Astrocyte (in vitro differentiated cells and primary cell): ENCODE measurements at regions not wholly inside any gene's neighbourhood (a gene's known extent, or its start where the extent isn't known, plus 50 kb on each side); places are given as distances from the start of the nearest gene placed in this dataset.

Experiments
- DNase-seq: peaks from one replicate; pipeline ENCODE4 v3.0.0-alpha.2; 2010; ENCODE audit warnings: low read depth
- FAIRE-seq: peaks from 2 replicates; lab custom pipeline; 2011; peaks lifted over from hg19 to GRCh38; lab: Jason Lieb, UNC
- H2AFZ ChIP-seq: 2 replicates; pipeline ENCODE4 v1.6.0; 2012; ENCODE audit warnings: low read depth, low read length, inconsistent platforms
- H3K27ac ChIP-seq: 2 replicates; pipeline ENCODE4 v1.5.1; 2011; ENCODE audit warnings: low read depth, low read length, inconsistent platforms
- H3K27me3 ChIP-seq: 2 replicates; pipeline ENCODE4 v1.6.0; 2011; ENCODE audit warnings: low read length, inconsistent platforms; ENCODE audit not compliant: insufficient read depth
- H3K36me3 ChIP-seq: 2 replicates; pipeline ENCODE4 v1.5.1; 2011; ENCODE audit warnings: low read length, inconsistent platforms; ENCODE audit not compliant: insufficient read depth
- H3K4me1 ChIP-seq: 2 replicates; pipeline ENCODE4 v1.5.1; 2011; ENCODE audit warnings: low read length, inconsistent platforms; ENCODE audit not compliant: insufficient read depth
- H3K4me2 ChIP-seq: 2 replicates; pipeline ENCODE4 v1.6.0; 2012; ENCODE audit warnings: low read length, inconsistent platforms
- H3K4me3 ChIP-seq: 2 replicates; pipeline ENCODE4 v1.5.1; 2011; ENCODE audit warnings: low read depth, mild to moderate bottlenecking, low read length, inconsistent platforms; ENCODE audit not compliant: insufficient read depth
- H3K79me2 ChIP-seq: 2 replicates; pipeline ENCODE4 v1.6.0; 2012; ENCODE audit warnings: mild to moderate bottlenecking, low read length, inconsistent platforms; ENCODE audit not compliant: insufficient read depth
- H3K9ac ChIP-seq: 2 replicates; pipeline ENCODE4 v1.6.0; 2012; ENCODE audit warnings: mild to moderate bottlenecking, low read length, inconsistent platforms
- H3K9me3 ChIP-seq: 2 replicates; pipeline ENCODE4 v1.5.1; 2012; ENCODE audit warnings: low read depth, mild to moderate bottlenecking, low read length, inconsistent platforms; ENCODE audit not compliant: insufficient read depth
- H4K20me1 ChIP-seq: 2 replicates; pipeline ENCODE4 v1.6.0; 2012; ENCODE audit warnings: low read length, inconsistent platforms; ENCODE audit not compliant: insufficient read depth
- H3K27ac Mint-ChIP-seq: one replicate; pipeline ENCODE4 v1.8.0; 2021; ENCODE audit warnings: mild to moderate bottlenecking, mixed read lengths; ENCODE audit not compliant: unreplicated experiment
- H3K27me3 Mint-ChIP-seq: one replicate; pipeline ENCODE4 v1.8.0; 2021; ENCODE audit warnings: low read depth, mixed read lengths; ENCODE audit not compliant: unreplicated experiment
- H3K36me3 Mint-ChIP-seq: one replicate; pipeline ENCODE4 v1.8.0; 2021; ENCODE audit warnings: low read depth, mixed read lengths; ENCODE audit not compliant: unreplicated experiment
- H3K4me1 Mint-ChIP-seq: one replicate; pipeline ENCODE4 v1.8.0; 2021; ENCODE audit warnings: low read depth, mixed read lengths; ENCODE audit not compliant: unreplicated experiment
- H3K4me3 Mint-ChIP-seq: one replicate; pipeline ENCODE4 v1.8.0; 2021; ENCODE audit warnings: mild to moderate bottlenecking, moderate library complexity, mixed read lengths; ENCODE audit not compliant: unreplicated experiment
- H3K9me3 Mint-ChIP-seq: one replicate; pipeline ENCODE4 v1.8.0; 2021; ENCODE audit warnings: mild to moderate bottlenecking, mixed read lengths; ENCODE audit not compliant: unreplicated experiment
- EZH2 ChIP-seq: IDR thresholded peaks from 2 replicates; pipeline ENCODE4 v1.6.1; 2012; ENCODE audit warnings: mild to moderate bottlenecking, low read length, inconsistent platforms; ENCODE audit not compliant: insufficient read depth
- TF ChIP-seq, protein P1 (sequence below): IDR thresholded peaks from 2 replicates; pipeline ENCODE4 v1.5.1; 2011; ENCODE audit warnings: low read depth, mild to moderate bottlenecking, inconsistent platforms, low read length, moderate library complexity; ENCODE audit not compliant: insufficient read depth

DNA sequence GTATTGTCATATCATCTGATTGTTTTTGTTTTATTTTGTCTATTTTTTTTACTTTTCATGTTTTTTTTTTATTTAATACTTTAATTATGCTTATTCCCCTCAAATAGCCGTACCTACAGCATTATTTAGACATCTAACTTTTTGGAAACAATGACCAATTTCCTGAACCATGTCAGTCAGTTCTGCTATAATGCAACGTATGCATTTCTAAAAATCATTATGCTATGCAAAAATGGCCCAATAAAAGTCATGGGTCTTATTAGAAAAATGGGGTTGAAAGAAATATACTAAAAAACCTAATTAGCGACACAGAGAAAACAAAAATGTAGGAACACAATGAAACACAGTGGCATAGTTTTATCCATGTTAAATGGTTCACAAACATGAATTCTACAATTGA, 1454.7 kb downstream of the GRIK2 start:
- H3K36me3 Mint-ChIP-seq, result no peaks in the 10 kb centered on the region
- H3K4me3 Mint-ChIP-seq, result no peak overlapping the region
- H3K79me2 ChIP-seq, result no peaks in the 10 kb centered on the region
- H2AFZ ChIP-seq, result no peak overlapping the region
- no peak overlapping the region for H3K27ac Mint-ChIP-seq
- H3K9me3 Mint-ChIP-seq, result no peaks in the 10 kb centered on the region
- DNase-seq (no peak), FAIRE-seq (no peak)
- no peaks in the 10 kb centered on the region for H3K27me3 Mint-ChIP-seq
- H3K4me2 ChIP-seq, result no peak overlapping the region
- no peaks in the 10 kb centered on the region for H4K20me1 ChIP-seq
- no peak overlapping the region for H3K27ac ChIP-seq
- TF ChIP-seq EZH2, result no peak
- TF ChIP-seq, protein P1, sequence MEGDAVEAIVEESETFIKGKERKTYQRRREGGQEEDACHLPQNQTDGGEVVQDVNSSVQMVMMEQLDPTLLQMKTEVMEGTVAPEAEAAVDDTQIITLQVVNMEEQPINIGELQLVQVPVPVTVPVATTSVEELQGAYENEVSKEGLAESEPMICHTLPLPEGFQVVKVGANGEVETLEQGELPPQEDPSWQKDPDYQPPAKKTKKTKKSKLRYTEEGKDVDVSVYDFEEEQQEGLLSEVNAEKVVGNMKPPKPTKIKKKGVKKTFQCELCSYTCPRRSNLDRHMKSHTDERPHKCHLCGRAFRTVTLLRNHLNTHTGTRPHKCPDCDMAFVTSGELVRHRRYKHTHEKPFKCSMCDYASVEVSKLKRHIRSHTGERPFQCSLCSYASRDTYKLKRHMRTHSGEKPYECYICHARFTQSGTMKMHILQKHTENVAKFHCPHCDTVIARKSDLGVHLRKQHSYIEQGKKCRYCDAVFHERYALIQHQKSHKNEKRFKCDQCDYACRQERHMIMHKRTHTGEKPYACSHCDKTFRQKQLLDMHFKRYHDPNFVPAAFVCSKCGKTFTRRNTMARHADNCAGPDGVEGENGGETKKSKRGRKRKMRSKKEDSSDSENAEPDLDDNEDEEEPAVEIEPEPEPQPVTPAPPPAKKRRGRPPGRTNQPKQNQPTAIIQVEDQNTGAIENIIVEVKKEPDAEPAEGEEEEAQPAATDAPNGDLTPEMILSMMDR, result no peak
- no peaks in the 10 kb centered on the region for H3K9me3 ChIP-seq
- H3K4me3 ChIP-seq, result no peak overlapping the region
- H3K4me1 ChIP-seq, result no peaks in the 10 kb centered on the region
- peaks cover 2% of the 10 kb centered on the region for H3K4me1 Mint-ChIP-seq
- H3K36me3 ChIP-seq, result no peaks in the 10 kb centered on the region
- H3K9ac ChIP-seq, result no peak overlapping the region
- H3K27me3 ChIP-seq, result no peaks in the 10 kb centered on the region

DNA sequence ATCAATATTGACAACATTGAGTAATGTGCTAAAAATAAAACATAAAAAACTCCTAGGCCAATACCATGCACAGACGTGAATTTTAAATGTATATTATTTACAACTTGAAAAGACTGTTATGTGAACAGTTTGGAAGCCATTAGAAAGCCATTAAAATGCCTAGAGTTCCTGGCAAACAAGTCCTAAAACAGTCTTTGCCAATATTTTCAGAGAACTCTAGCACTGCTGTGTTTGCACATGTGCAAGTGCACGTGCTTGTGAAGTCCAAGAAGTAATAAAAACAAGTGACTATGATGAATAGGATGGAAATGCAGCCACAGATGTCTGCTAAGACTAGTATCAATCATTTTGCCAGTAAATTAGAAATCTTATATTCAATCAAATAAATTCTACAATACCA, 1447.6 kb downstream of the GRIK2 start:
- DNase-seq (no peak), FAIRE-seq (no peak)
- H3K9ac ChIP-seq, result no peak overlapping the region
- Mint-ChIP-seq H3K36me3 (no peaks in the 10 kb centered on the region), H3K4me3 (no peak overlapping the region), H3K9me3 (no peaks in the 10 kb centered on the region), H3K27ac (no peak overlapping the region), H3K27me3 (no peaks in the 10 kb centered on the region), H3K4me1 (no peaks in the 10 kb centered on the region)
- no peak for TF ChIP-seq EZH2
- TF ChIP-seq, protein P1, result no peak
- H3K4me1 ChIP-seq, result no peaks in the 10 kb centered on the region
- no peaks in the 10 kb centered on the region for H3K27me3 ChIP-seq
- H4K20me1 ChIP-seq, result no peaks in the 10 kb centered on the region
- H3K79me2 ChIP-seq, result no peaks in the 10 kb centered on the region
- H3K27ac ChIP-seq, result no peak overlapping the region
- H2AFZ ChIP-seq, result no peak overlapping the region
- H3K36me3 ChIP-seq, result no peaks in the 10 kb centered on the region
- H3K4me3 ChIP-seq, result no peak overlapping the region
- H3K4me2 ChIP-seq, result no peak overlapping the region
- no peaks in the 10 kb centered on the region for H3K9me3 ChIP-seq

DNA sequence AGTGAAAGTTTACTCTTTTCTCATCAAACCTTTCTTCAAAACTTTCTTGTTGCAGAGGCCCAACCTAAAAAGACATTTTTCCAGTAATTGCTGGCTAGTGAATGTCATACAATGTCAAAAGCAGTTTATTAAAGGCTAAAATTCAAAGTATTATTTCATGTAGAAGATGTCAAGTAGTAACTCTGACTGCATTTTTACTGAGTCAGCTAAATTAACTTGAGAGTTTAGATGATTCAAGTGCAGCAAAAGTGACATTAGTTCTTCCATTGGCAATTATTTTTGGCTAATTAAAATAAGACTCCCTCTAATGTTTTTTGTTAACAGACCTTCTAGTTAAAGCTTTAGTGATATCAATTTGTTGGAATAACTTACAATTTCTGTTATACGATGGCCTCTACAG, 1438.5 kb downstream of the GRIK2 start:
- Histone ChIP-seq H3K79me2 (no peaks in the 10 kb centered on the region), H3K9ac (no peak overlapping the region), H2AFZ (no peak overlapping the region), H3K36me3 (no peaks in the 10 kb centered on the region), H3K4me3 (no peak overlapping the region), H3K27me3 (no peaks in the 10 kb centered on the region), H3K4me2 (no peak overlapping the region), H3K27ac (no peak overlapping the region), H4K20me1 (no peaks in the 10 kb centered on the region), H3K9me3 (no peaks in the 10 kb centered on the region), H3K4me1 (no peaks in the 10 kb centered on the region)
- TF ChIP-seq EZH2, result no peak
- TF ChIP-seq, protein P1, result no peak
- Mint-ChIP-seq H3K4me3 (no peak overlapping the region), H3K27me3 (no peaks in the 10 kb centered on the region), H3K4me1 (no peaks in the 10 kb centered on the region), H3K9me3 (no peaks in the 10 kb centered on the region), H3K36me3 (no peaks in the 10 kb centered on the region), H3K27ac (no peak overlapping the region)
- FAIRE-seq (no peak), DNase-seq (no peak)
